ENCODE measurements at regions not wholly inside any gene's neighbourhood (a gene's known extent, or its start where the extent isn't known, plus 50 kb on each side); places are given as distances from the start of the nearest gene placed in this dataset.

GRCh38 chr6:23678626-23679025 lies 447.4 kb upstream of the NRSN1 start:
- H3K36me3 ChIP-seq (ENCODE audit: low read depth): no peaks in the 10 kb centered on the region
- no peak for TF ChIP-seq EZH2 (IDR thresholded peaks at IDR 0.05; ENCODE audit: low read depth)
- TF ChIP-seq CTCF (conservative IDR thresholded peaks at IDR 0.05): no peak
- no peak overlapping the region for H2AFZ ChIP-seq
- no peaks in the 10 kb centered on the region for H4K20me1 ChIP-seq (ENCODE audit: insufficient read depth)
- no peaks in the 10 kb centered on the region for H3K79me2 ChIP-seq (ENCODE audit: low read depth)
- H3K27me3 ChIP-seq (ENCODE audit: insufficient read depth, low read depth): no peaks in the 10 kb centered on the region
- CTCF ChIA-PET: no interaction called here
- no peak overlapping the region for H3K4me3 ChIP-seq
- H3K4me2 ChIP-seq: no peak overlapping the region
- no peaks in the 10 kb centered on the region for H3K4me1 ChIP-seq (replicated peaks; ENCODE audit: insufficient read depth)
- intact Hi-C loops (cut with micrococcal nuclease; ENCODE audit: unreplicated experiment): no loop called here
- H3K27ac ChIP-seq: no peak overlapping the region
- H3K9me3 ChIP-seq (ENCODE audit: insufficient read depth, low read depth): peaks cover 3% of the 10 kb centered on the region; the same call in 1 of the 2 replicates
- no peaks in the 10 kb centered on the region for H3K9me2 ChIP-seq (ENCODE audit: insufficient read depth)
- H3F3A ChIP-seq (ENCODE audit: insufficient read depth, low read depth): no peaks in the 10 kb centered on the region
- no TSS peak for BruUV-seq (replicated peaks)
- POLR2A ChIA-PET (ENCODE audit: unreplicated experiment): no interaction called here
- no peak for DNase-seq

GRCh38 chr6:23681743-23682142 lies 444.3 kb upstream of the NRSN1 start:
- Histone ChIP-seq H3K79me2 (ENCODE audit: low read depth) (no peaks in the 10 kb centered on the region), H3K4me1 (replicated peaks; ENCODE audit: insufficient read depth) (no peaks in the 10 kb centered on the region), H4K20me1 (ENCODE audit: insufficient read depth) (no peaks in the 10 kb centered on the region), H3K27ac (no peak overlapping the region), H3K4me2 (no peak overlapping the region), H3K27me3 (ENCODE audit: insufficient read depth, low read depth) (no peaks in the 10 kb centered on the region), H3F3A (ENCODE audit: insufficient read depth, low read depth) (no peaks in the 10 kb centered on the region), H3K36me3 (ENCODE audit: low read depth) (no peaks in the 10 kb centered on the region), H2AFZ (no peak overlapping the region), H3K9me3 (ENCODE audit: insufficient read depth, low read depth) (peaks cover 3% of the 10 kb centered on the region; the same call in 1 of the 2 replicates), H3K4me3 (no peak overlapping the region), H3K9me2 (ENCODE audit: insufficient read depth) (no peaks in the 10 kb centered on the region)
- no peak for DNase-seq
- CTCF ChIA-PET: no interaction called here
- TF ChIP-seq CTCF (conservative IDR thresholded peaks at IDR 0.05): no peak
- TF ChIP-seq EZH2 (IDR thresholded peaks at IDR 0.05; ENCODE audit: low read depth): no peak
- no TSS peak for BruUV-seq (replicated peaks)
- POLR2A ChIA-PET (ENCODE audit: unreplicated experiment): no interaction called here
- intact Hi-C loops (cut with micrococcal nuclease; ENCODE audit: unreplicated experiment): no loop called here

GRCh38 chr6:23688650-23689049 lies 437.4 kb upstream of the NRSN1 start:
- intact Hi-C loops (cut with micrococcal nuclease; ENCODE audit: unreplicated experiment): no loop called here
- CTCF ChIA-PET: no interaction called here
- H3K9me3 ChIP-seq (ENCODE audit: insufficient read depth, low read depth): no peaks in the 10 kb centered on the region
- H3K9me2 ChIP-seq (ENCODE audit: insufficient read depth): no peaks in the 10 kb centered on the region
- no peak overlapping the region for H3K4me2 ChIP-seq
- POLR2A ChIA-PET (ENCODE audit: unreplicated experiment): no interaction called here
- H2AFZ ChIP-seq: no peak overlapping the region
- H3K4me1 ChIP-seq (replicated peaks; ENCODE audit: insufficient read depth): no peaks in the 10 kb centered on the region
- no TSS peak for BruUV-seq (replicated peaks)
- H3K79me2 ChIP-seq (ENCODE audit: low read depth): no peaks in the 10 kb centered on the region
- H4K20me1 ChIP-seq (ENCODE audit: insufficient read depth): no peaks in the 10 kb centered on the region
- no peak for DNase-seq
- no peak overlapping the region for H3K27ac ChIP-seq
- no peaks in the 10 kb centered on the region for H3F3A ChIP-seq (ENCODE audit: insufficient read depth, low read depth)
- TF ChIP-seq EZH2 (IDR thresholded peaks at IDR 0.05; ENCODE audit: low read depth): no peak
- no peak for TF ChIP-seq CTCF (conservative IDR thresholded peaks at IDR 0.05)
- H3K4me3 ChIP-seq: no peak overlapping the region
- no peaks in the 10 kb centered on the region for H3K27me3 ChIP-seq (ENCODE audit: insufficient read depth, low read depth)
- H3K36me3 ChIP-seq (ENCODE audit: low read depth): no peaks in the 10 kb centered on the region
